ENCODE measurements at regions not wholly inside any gene's neighbourhood (a gene's known extent, or its start where the extent isn't known, plus 50 kb on each side); places are given as distances from the start of the nearest gene placed in this dataset.

GRCh38 chr12:105423237-105423636 is 92.7 kb downstream of the C12orf75 start:
- TF ChIP-seq, protein P1, sequence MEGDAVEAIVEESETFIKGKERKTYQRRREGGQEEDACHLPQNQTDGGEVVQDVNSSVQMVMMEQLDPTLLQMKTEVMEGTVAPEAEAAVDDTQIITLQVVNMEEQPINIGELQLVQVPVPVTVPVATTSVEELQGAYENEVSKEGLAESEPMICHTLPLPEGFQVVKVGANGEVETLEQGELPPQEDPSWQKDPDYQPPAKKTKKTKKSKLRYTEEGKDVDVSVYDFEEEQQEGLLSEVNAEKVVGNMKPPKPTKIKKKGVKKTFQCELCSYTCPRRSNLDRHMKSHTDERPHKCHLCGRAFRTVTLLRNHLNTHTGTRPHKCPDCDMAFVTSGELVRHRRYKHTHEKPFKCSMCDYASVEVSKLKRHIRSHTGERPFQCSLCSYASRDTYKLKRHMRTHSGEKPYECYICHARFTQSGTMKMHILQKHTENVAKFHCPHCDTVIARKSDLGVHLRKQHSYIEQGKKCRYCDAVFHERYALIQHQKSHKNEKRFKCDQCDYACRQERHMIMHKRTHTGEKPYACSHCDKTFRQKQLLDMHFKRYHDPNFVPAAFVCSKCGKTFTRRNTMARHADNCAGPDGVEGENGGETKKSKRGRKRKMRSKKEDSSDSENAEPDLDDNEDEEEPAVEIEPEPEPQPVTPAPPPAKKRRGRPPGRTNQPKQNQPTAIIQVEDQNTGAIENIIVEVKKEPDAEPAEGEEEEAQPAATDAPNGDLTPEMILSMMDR (IDR thresholded peaks at IDR 0.05; ENCODE audit: borderline replicate concordance, insufficient read depth, low read depth, low read length), result no peak

DNA sequence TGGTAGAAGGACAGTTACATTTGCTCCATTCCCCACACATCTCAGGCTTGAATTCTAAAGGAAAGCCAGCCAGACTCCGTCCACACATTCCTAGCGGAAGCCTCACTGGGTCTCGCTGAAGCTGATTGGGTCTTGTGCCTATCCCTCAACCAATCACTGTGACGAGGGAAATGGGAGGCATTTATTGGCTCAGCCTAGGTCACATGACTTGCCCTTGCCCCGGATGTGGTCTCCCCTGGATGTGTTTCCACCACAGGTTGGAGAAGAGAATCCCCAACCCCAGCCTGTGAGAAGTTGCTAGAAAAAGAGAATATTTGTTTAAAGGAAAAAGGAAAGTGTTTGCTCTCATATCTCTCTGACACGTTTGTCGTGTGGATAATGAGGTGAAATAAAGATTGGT is 93.4 kb downstream of the C12orf75 start:
- H3K4me3 ChIP-seq (ENCODE audit: low read depth, low read length), result no peak overlapping the region
- TF ChIP-seq, protein P1 (IDR thresholded peaks at IDR 0.05; ENCODE audit: borderline replicate concordance, insufficient read depth, low read depth, low read length), result no peak

More at GRCh38 chr12:105423237-105423636, 92.7 kb downstream of the C12orf75 start:
- no peak overlapping the region for H3K4me3 ChIP-seq (ENCODE audit: low read depth, low read length)

DNA sequence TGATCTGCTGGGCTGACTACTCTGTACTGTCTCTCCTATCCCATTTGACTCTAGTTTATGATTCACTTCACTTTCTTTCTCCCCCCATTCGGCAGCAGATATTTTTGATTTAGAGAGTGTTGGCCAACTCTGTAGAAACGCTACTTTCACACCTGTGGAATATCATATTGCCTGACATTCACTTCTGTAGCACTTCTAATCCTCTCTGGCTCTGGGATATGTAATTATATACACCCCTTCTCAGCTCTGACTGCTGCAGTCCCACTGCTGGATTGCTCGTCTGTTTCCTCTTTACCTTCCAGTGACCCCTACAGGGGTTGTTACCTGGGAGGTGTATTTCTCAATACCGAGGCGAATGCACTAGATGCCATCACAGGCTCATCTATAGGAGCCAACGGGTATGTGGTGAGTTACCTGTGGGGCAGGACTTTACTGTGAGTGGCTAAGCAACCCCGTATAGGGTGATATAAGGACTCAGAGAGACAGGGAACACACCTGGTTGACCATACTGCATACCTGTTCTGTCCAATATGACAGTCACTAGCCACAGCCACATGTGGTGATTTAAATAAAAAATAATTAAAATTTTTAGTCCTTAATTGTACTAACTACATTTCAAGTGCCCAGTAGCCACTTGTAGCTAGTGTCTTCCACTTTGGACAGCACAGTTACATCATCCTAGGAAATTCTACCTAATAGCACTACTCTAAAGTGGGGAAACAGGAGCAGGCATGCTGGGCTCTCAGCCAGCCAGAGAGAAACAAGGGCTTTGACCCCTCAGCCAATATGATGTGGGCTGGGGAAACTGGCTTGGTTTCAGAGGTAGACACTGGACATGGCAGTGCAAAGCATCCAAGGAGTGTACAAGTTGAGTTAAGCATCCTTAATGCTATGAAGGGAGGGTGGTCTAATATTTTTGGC is 95.0 kb downstream of the C12orf75 start:
- TF ChIP-seq, protein P1 (IDR thresholded peaks at IDR 0.05; ENCODE audit: borderline replicate concordance, insufficient read depth, low read depth, low read length), result no peak
- H3K4me3 ChIP-seq (ENCODE audit: low read depth, low read length), result no peak overlapping the region

GRCh38 chr12:105426766-105427165 is 96.3 kb downstream of the C12orf75 start:
- no peak overlapping the region for H3K4me3 ChIP-seq (ENCODE audit: low read depth, low read length)
- TF ChIP-seq, protein P1 (IDR thresholded peaks at IDR 0.05; ENCODE audit: borderline replicate concordance, insufficient read depth, low read depth, low read length), result no peak

DNA sequence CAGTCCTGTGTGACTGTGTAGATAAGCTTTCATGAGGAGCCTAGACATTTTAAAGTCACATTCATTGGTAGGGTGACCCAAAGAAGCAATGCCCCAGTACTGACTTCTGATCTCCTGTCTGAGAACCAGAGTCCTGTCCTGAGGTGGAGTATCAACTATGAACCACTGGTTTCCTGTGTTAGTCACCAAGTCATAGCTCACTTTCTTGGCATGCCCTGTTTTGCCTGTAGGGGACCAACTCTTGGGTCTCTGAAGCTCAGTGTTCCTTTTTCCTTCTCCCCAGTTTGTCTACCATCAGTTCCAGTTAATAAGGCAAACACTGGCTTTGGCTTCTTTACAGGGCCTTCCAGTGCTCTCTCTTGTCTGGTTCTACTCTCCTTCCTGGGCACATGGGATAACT is 97.4 kb downstream of the C12orf75 start:
- no peak overlapping the region for H3K4me3 ChIP-seq (ENCODE audit: low read depth, low read length)
- TF ChIP-seq, protein P1 (IDR thresholded peaks at IDR 0.05; ENCODE audit: borderline replicate concordance, insufficient read depth, low read depth, low read length), result 0 out of 2 replicates have a peak, but pooled peaks have one; percentile 30

GRCh38 chr12:105428793-105429395 is 98.4 kb downstream of the C12orf75 start:
- TF ChIP-seq, protein P1 (IDR thresholded peaks at IDR 0.05; ENCODE audit: borderline replicate concordance, insufficient read depth, low read depth, low read length), result no peak
- H3K4me3 ChIP-seq (ENCODE audit: low read depth, low read length), result no peak overlapping the region
